ENCODE measurements at regions not wholly inside any gene's neighbourhood (a gene's known extent, or its start where the extent isn't known, plus 50 kb on each side); places are given as distances from the start of the nearest gene placed in this dataset.
"Not testable (repeated sequence)": the region's sequence is repeated elsewhere in the genome, so short reads cannot be mapped to it uniquely, and the experiment has no call there.

DNA sequence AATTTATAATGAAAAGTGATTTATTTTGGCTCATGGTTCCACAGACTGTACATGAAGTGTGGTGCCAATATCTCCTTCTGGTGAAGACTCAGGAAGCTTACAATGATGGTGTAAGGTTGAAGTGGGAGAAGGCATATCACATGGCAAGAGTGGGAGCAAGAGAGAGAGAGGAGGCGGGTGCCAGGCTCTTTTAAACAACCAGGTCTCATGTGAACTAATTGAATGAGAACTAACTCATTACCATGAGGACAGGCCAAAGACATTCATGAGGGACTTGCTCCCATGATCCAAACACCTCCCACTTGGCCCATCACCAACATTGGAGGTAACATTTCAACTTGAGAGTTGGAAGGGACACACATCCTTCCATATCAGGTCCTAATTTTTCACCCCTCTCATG, 155.2 kb downstream of the SLC38A4 start:
- DNase-seq (ENCODE audit: low read depth): no peak

DNA sequence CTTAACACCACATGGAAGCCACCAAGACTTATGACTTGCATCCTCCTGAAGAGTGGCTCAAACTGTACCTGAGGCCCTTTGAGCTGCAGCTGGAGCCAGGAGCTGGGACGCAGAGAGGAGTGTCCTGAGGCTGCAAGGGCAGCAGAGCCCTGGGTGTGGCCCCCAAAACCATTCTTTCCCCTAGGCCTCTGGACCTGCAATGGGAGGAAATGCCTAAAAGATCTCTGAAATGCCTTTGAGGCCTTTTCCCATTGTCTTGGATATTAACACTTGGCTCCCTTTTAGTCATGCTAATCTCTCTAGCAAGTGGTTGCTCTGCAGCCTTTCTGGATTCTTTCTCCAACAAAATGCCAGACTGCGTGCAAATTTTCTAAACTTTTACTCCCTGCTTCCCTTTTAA, 156.1 kb downstream of the SLC38A4 start:
- no peak for DNase-seq (ENCODE audit: low read depth)

DNA sequence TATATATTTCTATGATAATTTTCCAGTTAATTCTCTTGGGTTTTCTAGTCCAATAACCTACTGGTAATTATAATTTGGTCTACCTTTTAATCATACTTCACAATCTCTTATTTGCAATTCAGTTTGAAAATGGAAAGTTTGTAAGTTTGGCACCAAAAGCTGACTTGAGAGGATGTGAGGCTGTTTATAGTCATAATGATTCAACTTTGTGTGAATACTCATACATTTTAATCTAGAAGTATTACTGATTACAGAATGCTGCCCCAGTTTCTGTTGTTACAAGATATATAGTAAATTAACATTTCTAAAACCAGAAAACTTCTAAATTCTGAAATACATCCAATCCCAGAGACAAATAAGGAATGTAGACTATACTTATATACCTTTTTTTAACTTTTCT, 158.2 kb downstream of the SLC38A4 start:
- DNase-seq (ENCODE audit: low read depth): no peak

DNA sequence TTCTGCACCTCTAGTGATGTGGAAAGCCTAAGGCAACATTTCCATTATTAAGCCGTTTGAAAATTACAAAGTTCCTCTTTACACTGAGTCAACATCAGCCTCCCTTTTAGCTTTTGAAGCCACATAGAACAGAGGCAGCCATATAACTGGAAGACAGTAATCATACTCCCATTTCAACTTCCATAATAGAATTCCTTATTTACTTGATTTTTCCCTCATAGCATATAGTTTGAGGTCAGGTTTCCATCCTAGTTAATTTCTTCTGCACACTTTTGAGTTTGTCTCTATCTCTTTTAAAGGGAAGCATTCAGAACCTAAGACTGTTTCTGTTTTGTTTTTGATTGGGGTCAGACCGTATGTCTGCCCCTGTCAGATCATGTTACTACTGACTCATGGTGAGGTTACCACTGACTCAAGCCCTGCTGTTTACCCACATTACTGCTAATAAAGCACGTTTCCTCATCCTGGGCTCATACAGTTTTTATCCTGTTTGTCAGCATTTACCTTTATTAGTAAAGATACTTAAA, 161.0 kb downstream of the SLC38A4 start:
- peak; percentile 88 for DNase-seq (ENCODE audit: low read depth)

DNA sequence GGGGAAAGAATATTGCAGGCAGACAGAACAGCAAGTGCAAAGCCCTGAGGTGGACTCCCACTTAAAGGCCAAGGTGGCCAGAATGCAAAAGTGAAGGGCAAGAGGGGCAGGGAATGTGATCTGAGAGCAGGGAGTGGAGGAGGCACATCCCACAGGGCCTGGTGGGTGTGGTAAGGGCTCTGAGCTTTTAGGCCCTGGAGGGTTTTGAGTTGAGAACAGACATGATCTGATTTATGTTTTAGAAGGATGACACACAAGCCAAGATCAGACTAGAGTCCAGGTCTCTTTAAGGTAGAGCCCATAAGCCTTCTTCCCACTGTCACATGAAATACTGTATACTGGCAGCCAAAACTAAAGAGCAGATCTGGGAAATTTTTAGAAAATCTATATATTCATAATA, 162.5 kb downstream of the SLC38A4 start:
- DNase-seq (ENCODE audit: low read depth): peak; percentile 67

DNA sequence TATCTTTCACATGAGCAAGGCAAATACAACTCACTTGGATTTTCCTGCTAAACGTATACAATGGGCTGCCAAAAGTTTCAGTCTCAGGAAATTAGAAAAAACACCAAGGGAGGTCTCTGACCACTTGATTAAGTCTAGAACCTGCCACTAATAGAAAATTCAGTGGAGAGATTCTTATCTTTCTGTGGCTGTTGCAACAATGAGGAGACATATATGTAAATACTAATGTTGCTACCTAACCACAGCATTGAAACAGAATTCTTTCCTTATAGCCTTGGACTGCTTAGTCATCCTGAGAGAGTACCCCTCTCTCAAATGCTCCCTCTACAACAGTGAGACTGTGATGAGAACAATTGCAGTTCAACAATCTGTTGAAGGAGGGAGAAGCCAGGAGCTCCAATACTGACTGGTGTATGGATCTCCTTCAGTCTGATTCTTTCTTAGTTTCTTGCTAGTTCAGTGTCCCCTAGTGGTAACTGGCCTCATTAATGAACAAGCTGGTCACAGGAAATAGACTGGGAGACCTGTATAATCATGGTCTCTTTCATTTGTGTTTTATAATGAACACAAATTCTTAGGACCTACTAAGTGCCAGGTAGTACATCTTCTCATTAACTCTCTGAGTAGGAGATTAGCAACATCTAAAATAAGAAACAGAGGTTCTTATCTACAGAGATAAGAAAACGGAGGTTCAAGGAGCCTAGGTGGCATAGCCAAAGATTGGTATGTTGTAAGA, 164.5 kb downstream of the SLC38A4 start:
- DNase-seq (ENCODE audit: low read depth): peak; percentile 81

DNA sequence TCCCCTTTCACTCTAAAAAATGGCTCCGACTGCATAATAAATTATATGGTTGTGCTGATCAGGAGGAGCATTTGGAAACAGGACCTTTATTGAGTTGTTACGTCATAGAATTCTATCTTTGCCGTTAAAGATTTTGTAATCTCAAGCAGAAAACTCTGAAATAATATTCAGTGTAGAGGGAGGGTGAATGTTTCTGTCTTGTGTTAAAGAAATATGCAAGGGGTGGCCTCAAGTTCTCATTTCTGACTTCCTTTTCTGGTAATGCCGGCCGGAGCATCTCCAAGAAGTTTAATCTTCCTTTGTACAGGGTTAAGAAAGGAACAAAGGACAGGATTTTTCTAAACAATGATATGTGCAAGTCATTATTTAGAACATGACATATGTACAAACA, 165.1 kb downstream of the SLC38A4 start:
- no peak for DNase-seq (ENCODE audit: low read depth)

DNA sequence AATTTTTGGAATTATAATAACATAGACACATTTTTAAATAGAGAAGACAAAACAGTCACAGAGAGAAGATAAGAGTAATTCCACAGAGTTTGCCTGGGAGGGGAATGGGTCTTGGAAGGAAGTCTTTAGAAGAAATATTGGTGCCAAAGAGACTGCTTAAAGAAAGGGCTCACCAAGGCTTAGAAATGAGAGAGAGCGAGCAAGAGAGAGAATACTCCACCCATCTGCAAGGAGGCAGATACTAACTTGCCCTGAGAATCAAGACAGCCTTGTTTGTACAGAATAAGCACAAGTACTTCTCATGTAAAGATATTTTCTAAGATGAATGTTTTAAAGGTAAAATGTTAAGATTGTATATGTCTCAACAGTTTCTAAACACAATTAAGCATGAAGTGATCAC, 165.5 kb downstream of the SLC38A4 start:
- no peak for DNase-seq (ENCODE audit: low read depth)

DNA sequence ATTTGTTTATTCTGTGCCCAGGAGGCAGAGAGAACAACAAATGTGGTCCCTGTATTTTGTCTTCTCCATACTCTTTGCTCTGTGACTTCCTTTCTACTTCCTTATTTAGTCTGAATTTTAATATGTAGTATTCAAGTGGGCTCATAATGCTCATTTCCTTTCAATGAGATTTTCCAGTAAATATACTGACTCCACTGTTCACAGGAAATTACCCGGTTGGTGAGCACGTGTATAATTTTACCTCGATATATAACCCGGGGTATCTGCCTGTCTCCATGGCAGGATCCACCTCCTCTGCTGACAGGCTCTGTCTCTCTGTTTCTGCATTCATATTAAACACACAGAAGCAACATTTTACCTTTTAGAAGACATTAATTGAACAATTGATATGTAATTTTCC, 166.0 kb downstream of the SLC38A4 start:
- DNase-seq (ENCODE audit: low read depth): no peak

DNA sequence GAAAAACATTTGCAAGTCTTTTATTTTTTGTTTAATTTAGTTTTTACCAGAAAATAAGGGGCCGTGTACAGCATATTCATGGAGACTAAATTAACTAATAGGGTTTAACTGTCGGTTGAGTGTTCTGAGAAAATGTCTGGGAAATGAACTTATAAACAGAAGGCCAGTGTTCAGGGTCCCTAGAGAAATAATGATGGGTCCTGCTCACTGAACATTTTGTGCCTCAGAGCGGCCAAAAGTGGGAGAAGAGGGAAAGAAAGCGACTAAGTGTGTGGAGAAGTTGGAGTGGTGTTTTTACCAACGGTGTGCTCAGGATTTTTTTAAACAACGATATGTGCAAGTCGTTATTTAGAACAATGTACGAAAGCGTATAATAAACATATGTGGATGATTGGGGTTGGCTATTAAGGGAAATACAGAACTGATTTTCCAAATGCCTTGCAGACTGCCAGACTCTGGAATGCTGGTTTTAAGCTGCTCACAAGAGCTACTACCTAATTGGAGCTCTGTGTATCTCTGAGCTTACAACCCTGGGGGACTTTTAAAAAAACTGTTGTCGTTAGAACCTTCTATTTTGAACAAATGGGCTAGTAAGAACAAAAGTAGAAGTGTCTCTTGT, 166.7 kb downstream of the SLC38A4 start:
- peak; percentile 32 for DNase-seq (ENCODE audit: low read depth)

DNA sequence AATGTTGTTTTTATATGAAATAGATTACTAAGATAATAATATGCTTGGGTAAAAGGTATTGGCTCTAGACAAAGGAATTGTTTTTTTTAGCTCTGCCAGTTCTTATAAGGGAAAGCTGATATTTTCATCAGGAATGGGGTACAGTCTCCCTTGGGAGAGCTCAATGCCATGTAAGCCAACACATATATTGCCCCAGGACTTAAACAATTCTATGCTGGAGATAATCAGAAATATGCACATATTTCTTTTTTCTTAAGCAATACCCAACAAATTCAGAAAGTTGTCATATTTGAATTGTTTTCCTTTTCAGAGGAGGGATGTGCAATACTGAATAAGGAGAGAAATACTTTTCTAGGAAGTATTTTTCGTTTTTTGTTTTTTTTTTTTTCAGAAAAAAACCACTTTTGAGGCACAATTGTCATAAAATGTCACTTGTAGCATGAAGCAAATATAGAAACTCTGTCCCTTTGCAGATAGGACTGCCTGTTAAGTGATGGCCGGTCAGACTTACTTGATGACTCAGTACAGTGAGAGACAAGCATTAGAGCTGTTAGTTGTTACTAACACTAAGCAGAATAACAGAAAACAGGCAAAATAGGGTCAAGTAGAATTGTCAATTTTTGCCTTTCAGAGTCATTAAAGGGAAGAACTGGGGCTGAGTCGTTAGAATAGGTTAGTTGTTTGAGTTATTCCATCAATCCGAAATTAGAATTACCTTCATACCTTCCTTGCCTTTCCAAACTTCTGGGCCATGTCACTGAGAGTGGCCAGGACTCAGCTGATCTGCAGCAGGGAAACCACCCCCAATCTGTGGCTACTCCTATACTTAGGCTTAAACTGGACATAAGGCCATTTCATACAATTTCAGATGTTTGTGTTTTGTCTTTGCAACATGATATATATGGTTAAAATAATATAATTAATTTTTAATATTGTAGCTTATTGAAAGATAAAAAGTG, 168.1 kb downstream of the SLC38A4 start:
- DNase-seq (ENCODE audit: low read depth): peak; percentile 42

DNA sequence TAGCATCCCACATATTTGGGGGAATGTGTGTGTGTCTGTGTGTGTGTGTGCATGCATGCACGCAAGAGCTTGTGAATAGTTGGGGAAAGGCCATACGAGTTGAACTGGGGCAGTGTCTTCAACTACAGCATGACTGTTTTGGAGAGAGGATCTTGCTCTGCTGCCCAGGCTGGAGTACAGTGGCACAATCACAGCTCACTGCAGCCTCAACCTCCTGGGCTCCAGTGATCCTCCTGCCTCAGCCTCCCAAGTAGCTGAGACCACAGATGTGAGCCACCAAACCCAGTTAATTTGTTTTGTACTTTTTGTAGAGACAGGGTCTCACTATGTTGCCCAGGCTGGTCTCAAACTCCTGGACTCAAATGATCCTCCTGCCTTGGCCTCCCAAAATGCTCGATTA, 169.8 kb downstream of the SLC38A4 start:
- not testable (repeated sequence) for DNase-seq (ENCODE audit: low read depth)

DNA sequence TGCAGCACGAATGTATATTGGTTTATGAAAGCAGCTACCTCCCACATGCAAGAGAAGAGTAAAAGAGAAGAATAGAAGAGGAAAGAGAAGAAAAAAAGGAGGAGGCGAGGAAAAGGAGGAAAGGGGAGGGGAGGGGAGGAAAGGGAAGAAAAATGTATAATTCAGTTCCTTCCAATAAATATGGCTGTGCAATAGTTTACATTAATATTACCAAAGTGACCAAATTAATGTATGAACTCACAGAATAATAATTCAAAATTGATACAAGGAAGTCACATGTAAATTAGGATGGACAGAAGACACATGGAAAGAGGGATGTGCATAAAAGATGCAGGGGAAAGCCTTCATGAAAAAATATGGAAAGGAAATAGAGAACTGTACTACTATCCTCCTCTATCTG, 172.5 kb downstream of the SLC38A4 start:
- DNase-seq (ENCODE audit: low read depth): no peak

DNA sequence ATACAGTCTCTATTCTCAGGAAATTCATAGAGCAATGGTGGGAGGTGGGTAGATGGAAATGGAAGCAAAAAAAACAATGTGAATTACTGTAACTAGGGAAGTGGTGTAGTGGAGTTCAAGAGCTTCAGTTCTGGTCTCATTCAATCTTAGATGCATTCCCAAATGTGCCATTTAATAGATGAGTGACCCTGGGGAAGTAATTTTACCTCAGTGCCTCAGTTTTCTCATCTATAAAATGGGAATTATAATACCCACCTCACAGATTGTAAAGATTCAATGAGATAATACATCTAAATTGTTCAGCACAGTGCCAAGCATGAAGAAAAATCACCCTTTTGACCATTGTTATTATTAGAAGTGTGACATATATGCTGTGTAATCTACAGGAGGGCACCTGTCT, 173.1 kb downstream of the SLC38A4 start:
- no peak for DNase-seq (ENCODE audit: low read depth)

DNA sequence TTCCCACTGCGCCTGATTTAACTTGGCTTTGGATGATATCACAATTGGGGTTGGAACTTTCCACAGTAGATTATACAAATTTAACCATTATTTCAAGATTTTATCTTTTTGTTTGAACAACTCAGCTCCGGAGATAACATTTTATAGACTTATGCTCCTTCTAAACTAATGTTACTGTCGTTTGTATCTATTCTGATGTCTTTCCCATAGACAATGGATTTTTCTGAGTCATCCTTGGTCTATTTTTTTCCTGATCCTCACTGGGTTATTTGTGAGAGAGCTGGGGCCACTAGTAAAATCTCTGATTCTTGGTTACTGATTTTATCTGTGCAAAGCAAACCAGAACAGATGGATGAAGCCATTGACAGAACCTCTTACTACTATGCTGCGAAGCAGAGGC, 175.1 kb downstream of the SLC38A4 start:
- peak; percentile 57 for DNase-seq (ENCODE audit: low read depth)

DNA sequence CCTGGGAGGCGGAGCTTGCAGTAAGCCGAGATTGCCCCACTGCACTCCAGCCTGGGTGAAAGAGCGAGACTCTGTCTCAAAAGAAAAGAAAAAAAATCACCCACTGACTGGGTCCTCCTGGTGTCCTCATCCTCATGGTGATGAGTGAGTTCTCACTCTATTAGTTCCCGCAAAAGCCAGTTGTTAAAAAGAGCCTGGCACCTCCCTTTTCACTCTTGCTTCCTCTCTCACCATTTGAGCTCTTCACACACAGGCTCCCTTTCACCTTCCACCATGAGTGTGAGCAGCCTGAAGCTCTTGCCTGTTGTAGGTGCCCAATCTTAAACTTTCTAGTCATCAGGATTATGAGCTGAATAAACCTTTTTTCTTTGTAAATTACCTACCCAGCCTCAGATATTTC, 176.4 kb downstream of the SLC38A4 start:
- DNase-seq (ENCODE audit: low read depth): no peak

DNA sequence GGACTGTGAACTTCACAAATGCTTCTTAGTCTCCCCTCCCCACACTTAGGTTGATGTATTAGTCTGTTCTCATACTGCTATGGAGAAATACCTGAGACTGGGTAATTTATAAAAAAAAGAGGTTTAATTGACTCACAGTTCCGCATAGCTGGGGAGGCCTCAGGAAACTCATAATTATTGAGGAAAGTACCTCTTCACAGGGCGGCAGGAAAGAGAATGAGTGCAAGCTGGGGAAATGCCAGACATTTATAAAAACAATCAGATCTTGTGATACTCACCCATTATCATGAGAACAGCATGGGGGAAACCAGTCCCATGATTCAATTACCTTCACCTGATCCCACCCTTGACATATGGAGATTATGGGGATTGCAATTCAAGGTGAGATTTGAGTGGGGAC, 178.8 kb downstream of the SLC38A4 start:
- no peak for DNase-seq (ENCODE audit: low read depth)

DNA sequence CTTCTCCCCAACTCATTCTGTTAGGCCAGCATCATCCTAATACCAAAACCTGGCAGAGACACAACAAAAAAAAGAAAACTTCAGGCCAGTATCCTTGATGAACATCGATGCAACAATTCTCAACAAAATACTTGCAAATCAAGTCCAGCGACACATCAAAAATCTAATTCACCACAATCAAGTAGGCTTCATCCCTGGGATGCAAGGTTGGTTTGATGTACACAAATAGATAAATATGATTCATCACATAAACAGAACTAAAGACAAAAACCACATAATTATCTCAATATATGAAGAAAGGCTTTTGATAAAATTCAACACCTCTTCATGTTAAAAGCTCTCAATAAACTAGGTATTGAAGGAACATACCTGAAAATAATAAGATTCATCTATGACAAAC, 184.1 kb downstream of the SLC38A4 start:
- DNase-seq (ENCODE audit: low read depth): not testable (repeated sequence)

DNA sequence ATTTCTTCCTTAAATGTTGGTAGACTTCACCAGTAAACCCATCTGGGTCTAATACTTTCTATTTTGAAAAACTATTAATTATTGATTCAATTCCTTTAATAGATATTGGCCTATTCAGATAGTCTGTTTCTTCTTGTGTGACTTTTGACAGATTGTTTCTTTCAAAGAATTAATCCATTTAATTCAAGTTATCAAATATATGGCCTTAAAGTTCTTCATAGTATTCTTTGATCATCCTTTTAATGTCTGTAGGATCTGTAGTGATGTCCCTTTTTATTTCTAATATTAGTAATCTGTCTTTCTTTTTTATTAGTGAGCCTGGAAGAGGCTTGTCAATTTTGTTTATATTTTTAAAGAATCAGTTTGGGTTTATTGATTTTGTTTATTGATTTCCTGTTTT, 190.0 kb downstream of the SLC38A4 start:
- no peak for DNase-seq (ENCODE audit: low read depth)

DNA sequence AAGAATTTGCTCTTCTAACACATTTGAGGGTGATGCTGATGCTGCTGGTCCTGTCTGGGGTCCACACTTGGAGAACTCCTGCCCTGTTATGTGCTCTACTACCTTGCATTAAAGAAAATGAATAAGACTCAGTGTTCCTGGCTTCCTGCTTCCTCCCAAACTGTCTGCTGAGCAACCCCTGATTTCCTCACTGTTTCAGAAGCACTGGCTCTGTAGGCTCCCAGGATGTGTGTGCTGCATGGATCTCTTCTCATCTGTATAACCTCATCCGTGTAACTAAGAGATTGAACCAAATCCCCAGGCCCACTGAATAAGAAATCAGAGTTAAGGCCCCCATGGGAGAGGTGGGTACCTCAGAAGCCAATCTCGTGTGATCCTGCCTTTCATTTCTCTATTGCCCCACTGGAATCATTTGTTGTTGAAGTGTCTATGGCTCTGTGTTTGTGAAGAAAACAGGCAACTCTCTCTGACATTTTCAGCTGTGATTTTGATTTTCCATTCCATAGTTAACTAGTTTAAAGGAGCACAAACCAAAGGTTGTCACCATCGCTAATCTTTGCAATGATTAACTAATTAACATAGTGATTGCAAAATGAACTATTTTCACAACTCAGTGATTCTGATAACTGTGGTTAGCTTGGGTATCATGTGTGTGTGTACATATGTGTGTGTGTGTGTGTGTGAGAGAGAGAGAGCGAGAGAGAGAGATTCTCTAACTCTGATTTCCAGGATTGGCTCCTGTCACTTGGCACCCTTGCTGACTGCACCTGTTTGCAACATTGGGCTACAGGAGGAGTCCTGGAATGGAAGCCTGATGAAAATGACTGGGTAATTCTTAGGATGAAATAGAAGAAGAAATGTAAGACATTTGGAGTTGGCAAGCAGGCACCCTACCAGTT, 196.2 kb downstream of the SLC38A4 start:
- DNase-seq (ENCODE audit: low read depth): no peak

DNA sequence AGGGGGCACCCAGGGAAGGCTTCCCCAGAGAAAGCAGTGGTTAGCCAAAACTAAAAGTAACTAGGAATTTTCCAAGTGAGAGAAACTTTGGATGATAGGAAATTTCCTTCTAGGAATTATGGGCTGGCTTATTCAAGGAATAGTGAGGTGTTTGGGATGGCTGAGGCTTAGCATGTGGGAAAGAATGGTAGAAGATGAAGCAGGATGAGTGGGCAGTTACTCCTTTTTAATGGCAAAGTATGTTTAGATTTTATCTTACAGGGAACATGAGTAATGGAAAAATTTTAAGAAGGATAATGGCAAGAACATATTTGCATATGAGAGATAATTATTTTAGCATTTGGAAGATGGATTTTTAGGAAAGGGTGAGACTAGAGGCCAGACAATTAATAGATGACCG, 197.6 kb downstream of the SLC38A4 start:
- DNase-seq (ENCODE audit: low read depth): no peak

Measured in RPMI7951 (cell line).